GM12873 (cell line): ENCODE measurements at regions not wholly inside any gene's neighbourhood (a gene's known extent, or its start where the extent isn't known, plus 50 kb on each side); places are given as distances from the start of the nearest gene placed in this dataset.

Experiments used
- CTCF ChIP-seq: IDR thresholded peaks from 2 replicates; pipeline ENCODE4 v1.5.1; 2012; ENCODE audit warnings: low read depth, mild to moderate bottlenecking, moderate library complexity, low read length, control low read depth; ENCODE audit not compliant: insufficient read depth; ENCODE audit errors: missing control alignments

- no peak for TF ChIP-seq CTCF
Measured at GRCh38 chr2:11977766-11978524, 231.5 kb downstream of the LPIN1 start.

GRCh38 chr2:11980809-11981208 lies 234.4 kb downstream of the LPIN1 start:
- TF ChIP-seq CTCF, result no peak

- no peak for TF ChIP-seq CTCF
Measured at GRCh38 chr2:11983401-11983800, 237.0 kb downstream of the LPIN1 start.

- TF ChIP-seq CTCF, result no peak
Measured at GRCh38 chr2:11983870-11984269, 237.4 kb downstream of the LPIN1 start.

GRCh38 chr2:11984316-11985158 lies 238.1 kb downstream of the LPIN1 start:
- TF ChIP-seq CTCF, result no peak

- TF ChIP-seq CTCF, result no peak
Measured at GRCh38 chr2:11985817-11986566, 239.6 kb downstream of the LPIN1 start.

- TF ChIP-seq CTCF, result no peak
Measured at GRCh38 chr2:11987151-11987550, 240.7 kb downstream of the LPIN1 start.
